ENCODE measurements at regions not wholly inside any gene's neighbourhood (a gene's known extent, or its start where the extent isn't known, plus 50 kb on each side); places are given as distances from the start of the nearest gene placed in this dataset.
"Not testable (repeated sequence)": the region's sequence is repeated elsewhere in the genome, so short reads cannot be mapped to it uniquely, and the experiment has no call there.

GRCh38 chrX:155755706-155756337 is 125.3 kb upstream of the VAMP7 start:
- TF ChIP-seq POLR2A (IDR thresholded peaks at IDR 0.05) (no peak), CTCF (IDR thresholded peaks at IDR 0.05) (no peak)
- intact Hi-C loops (cut with DNase I; ENCODE audit: low total_unique reads), result no loop called here
- H3K4me3 ChIP-seq (ENCODE audit: low read depth, poor library complexity, severe bottlenecking), result no peak overlapping the region
- DNase-seq (ENCODE audit: low spot score in 2 of 2), result no peak

- intact Hi-C loops (cut with DNase I; ENCODE audit: low total_unique reads), result no loop called here
- no peak for DNase-seq (ENCODE audit: low spot score in 2 of 2)
- no peak overlapping the region for H3K4me3 ChIP-seq (ENCODE audit: low read depth, poor library complexity, severe bottlenecking)
- TF ChIP-seq CTCF (IDR thresholded peaks at IDR 0.05) (no peak), POLR2A (IDR thresholded peaks at IDR 0.05) (no peak)
Observed at GRCh38 chrX:155751131-155751530, 130.0 kb upstream of the VAMP7 start.

- intact Hi-C loops (cut with DNase I; ENCODE audit: low total_unique reads), result no loop called here
- H3K4me3 ChIP-seq (ENCODE audit: low read depth, poor library complexity, severe bottlenecking), result no peak overlapping the region
- DNase-seq (ENCODE audit: low spot score in 2 of 2), result no peak
- TF ChIP-seq CTCF (IDR thresholded peaks at IDR 0.05), result no peak
- no peak for TF ChIP-seq POLR2A (IDR thresholded peaks at IDR 0.05)
- 47 to 50% methylated on average over 3 of the region's 3 CpGs for WGBS, 2 donors
Observed at GRCh38 chrX:155747520-155747919, 133.6 kb upstream of the VAMP7 start.

- no peak overlapping the region for H3K4me3 ChIP-seq (ENCODE audit: low read depth, poor library complexity, severe bottlenecking)
- no peak for DNase-seq (ENCODE audit: low spot score in 2 of 2)
- intact Hi-C loops (cut with DNase I; ENCODE audit: low total_unique reads), result no loop called here
- no peak for TF ChIP-seq POLR2A (IDR thresholded peaks at IDR 0.05)
- TF ChIP-seq CTCF (IDR thresholded peaks at IDR 0.05), result no peak
- 34 to 35% methylated on average over 2 of the region's 2 CpGs for WGBS, 2 donors
Observed at GRCh38 chrX:155745792-155746191, 133.0 kb upstream of the TMLHE start.

- no peak overlapping the region for H3K4me3 ChIP-seq (ENCODE audit: low read depth, poor library complexity, severe bottlenecking)
- TF ChIP-seq POLR2A (IDR thresholded peaks at IDR 0.05) (no peak), CTCF (IDR thresholded peaks at IDR 0.05) (no peak)
- WGBS, 2 donors, result 38% methylated on average over 2 of the region's 2 CpGs
- no peak for DNase-seq (ENCODE audit: low spot score in 2 of 2)
- intact Hi-C loops (cut with DNase I; ENCODE audit: low total_unique reads), result no loop called here
Observed at GRCh38 chrX:155744534-155744933, 131.8 kb upstream of the TMLHE start.

- H3K4me3 ChIP-seq (ENCODE audit: low read depth, poor library complexity, severe bottlenecking); intact Hi-C loops (cut with DNase I; ENCODE audit: low total_unique reads); DNase-seq (ENCODE audit: low spot score in 2 of 2): not testable (repeated sequence)
- WGBS, 2 donors, result 78 to 80% methylated on average over 4 to 5 of the region's 5 CpGs
Observed at GRCh38 chrX:155728335-155728734, 115.6 kb upstream of the TMLHE start.
